Fibroblast of pulmonary artery (primary cell): ENCODE measurements at regions not wholly inside any gene's neighbourhood (a gene's known extent, or its start where the extent isn't known, plus 50 kb on each side); places are given as distances from the start of the nearest gene placed in this dataset.

ENCODE experiments used
- DNase-seq: peaks from one replicate; pipeline ENCODE4 v3.0.0-alpha.2; 2010; ENCODE audit warnings: low read depth
- H3K4me3 ChIP-seq: replicated peaks from 2 replicates; pipeline ENCODE4 v1.5.1; 2011; ENCODE audit warnings: low read depth, mild to moderate bottlenecking, control low read depth, low read length, moderate library complexity
- TF ChIP-seq, protein P1 (sequence below): IDR thresholded peaks from 2 replicates; pipeline ENCODE4 v1.5.1; 2011; ENCODE audit warnings: mild to moderate bottlenecking, control low read depth, low read length, inconsistent platforms; ENCODE audit errors: missing control alignments

DNA sequence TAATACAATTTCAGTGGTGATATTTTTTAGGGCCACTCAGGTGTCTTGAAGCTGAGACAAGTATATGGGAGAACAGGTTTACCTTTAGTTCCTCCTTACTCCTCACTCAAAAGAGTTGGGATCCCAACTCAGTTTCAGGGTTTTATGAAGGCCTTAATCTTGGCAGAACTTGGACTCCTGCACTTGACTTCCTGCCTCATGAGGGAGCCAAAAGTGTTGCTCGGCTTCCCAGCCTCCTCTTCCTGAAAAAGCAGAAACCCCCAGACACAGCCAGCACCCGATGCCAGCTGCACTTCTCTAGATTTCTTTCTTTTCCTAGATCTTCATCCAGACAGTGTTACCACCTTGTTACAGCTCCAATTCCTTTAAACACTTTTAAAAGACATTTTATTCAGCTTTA, 70.8 kb upstream of the TMPRSS2 start:
- TF ChIP-seq, protein P1, sequence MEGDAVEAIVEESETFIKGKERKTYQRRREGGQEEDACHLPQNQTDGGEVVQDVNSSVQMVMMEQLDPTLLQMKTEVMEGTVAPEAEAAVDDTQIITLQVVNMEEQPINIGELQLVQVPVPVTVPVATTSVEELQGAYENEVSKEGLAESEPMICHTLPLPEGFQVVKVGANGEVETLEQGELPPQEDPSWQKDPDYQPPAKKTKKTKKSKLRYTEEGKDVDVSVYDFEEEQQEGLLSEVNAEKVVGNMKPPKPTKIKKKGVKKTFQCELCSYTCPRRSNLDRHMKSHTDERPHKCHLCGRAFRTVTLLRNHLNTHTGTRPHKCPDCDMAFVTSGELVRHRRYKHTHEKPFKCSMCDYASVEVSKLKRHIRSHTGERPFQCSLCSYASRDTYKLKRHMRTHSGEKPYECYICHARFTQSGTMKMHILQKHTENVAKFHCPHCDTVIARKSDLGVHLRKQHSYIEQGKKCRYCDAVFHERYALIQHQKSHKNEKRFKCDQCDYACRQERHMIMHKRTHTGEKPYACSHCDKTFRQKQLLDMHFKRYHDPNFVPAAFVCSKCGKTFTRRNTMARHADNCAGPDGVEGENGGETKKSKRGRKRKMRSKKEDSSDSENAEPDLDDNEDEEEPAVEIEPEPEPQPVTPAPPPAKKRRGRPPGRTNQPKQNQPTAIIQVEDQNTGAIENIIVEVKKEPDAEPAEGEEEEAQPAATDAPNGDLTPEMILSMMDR, result no peak
- DNase-seq, result no peak
- H3K4me3 ChIP-seq, result no peak overlapping the region

DNA sequence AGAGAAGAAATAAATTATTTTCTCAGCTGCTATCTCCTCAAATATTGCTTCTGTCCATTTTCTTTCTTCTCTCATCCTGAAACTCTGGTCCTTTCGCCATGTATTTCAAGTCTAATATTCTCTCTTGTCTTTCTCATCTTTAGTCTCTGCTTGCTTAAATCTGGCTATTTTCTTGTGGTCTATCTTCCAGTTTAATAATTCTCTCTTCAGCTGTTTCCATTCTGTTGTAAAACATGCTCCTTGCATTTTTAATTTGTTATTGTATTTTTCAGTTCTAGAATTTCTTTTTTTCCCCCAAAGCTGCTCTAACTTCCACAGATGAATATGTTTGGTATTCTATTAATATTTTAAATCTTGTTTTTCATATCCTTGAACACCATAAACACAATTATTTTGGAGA, 70.1 kb upstream of the TMPRSS2 start:
- H3K4me3 ChIP-seq, result no peak overlapping the region
- TF ChIP-seq, protein P1, result no peak
- DNase-seq, result no peak

DNA sequence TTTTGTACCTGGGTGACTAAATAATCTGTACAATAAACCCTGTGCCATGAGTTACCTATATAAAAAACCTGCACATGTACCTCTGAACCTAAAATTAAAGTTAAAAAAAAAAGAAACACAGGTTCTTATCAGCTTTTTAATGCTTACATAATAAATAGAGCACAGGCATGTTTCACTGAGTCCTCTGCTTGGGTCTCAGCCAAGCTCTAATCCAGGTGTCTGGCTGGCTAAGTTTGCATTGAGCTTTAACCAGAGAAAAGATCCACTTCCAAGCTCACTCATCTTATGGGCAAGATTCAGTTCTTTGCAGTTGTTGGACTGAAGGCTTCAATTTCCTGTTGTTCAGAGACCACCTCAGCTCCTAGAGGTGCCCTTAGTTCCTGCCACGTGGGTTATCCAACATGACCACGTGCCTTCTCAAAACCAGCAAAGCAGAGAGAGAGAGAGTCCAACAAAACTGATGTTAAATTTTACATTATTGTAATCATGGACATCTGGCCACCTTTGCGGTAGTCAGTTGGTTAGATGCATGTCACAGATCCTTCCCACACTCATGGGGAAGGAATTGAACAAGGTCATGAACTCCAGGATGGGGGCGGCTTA, 68.2 kb upstream of the TMPRSS2 start:
- TF ChIP-seq, protein P1, result no peak
- no peak for DNase-seq
- no peak overlapping the region for H3K4me3 ChIP-seq

DNA sequence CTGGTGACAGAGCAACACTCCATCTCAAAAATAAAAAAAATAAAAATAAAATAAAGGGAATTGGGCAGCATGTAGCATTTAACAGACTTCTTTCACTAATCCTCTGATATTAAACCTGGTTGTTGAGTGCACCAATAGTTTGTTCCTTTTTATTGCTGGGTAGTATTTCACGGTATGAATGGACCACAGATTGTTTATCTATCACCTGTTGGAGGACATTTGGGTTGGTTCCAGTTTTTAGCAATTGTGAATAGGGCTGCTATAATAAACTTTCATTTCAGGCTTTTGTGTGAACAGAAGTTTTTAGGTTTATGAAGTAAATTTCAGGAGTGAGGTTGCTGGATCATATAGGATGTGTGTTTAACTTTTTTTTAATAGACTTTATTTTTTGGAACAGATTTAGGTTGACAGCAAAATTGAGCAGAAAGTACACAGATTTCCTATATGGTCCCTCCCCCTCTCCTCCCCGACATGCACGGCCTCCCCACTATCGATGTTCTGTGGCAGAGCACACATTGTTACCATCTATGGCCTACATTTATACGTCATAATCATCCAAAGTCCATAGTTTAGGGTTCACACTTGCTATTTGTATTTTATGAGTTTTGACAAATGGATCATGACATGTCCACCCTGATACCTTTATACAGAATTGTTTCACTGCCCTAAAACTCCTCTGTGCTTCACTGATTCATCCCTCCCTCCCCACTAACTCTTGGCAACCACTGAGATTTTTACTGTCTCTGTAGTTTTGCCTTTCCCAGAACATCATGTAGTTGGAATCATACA, 66.1 kb upstream of the TMPRSS2 start:
- H3K4me3 ChIP-seq, result no peak overlapping the region
- TF ChIP-seq, protein P1, result no peak
- DNase-seq, result no peak

DNA sequence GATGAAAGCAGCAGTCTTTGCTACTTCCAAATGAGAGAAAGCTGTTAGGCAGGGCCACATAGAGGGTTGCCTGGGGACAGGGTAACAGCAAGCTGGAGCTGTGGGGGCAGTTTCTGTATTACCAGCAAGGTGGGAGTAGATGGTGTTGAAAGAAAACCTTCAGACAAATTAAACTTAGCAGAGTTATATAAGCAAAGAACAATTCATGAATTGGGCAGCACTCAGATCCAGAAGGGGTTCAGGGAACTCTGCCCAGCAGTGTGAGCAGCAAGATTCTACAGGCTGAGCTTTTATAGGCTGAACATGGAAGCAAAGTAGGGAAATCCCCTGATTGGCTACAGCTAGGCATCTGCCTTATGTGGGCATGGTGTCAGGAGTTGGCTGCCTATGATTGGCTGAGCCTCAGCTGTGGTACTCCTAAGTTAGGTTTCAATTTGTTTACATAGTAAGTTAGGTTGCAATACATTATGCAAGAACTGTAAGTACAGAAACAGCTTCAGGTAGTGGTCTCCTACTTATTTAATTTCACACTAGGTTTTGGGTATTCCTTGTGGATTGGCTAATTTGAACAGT, 64.1 kb upstream of the TMPRSS2 start:
- H3K4me3 ChIP-seq, result no peak overlapping the region
- TF ChIP-seq, protein P1, result no peak
- no peak for DNase-seq

DNA sequence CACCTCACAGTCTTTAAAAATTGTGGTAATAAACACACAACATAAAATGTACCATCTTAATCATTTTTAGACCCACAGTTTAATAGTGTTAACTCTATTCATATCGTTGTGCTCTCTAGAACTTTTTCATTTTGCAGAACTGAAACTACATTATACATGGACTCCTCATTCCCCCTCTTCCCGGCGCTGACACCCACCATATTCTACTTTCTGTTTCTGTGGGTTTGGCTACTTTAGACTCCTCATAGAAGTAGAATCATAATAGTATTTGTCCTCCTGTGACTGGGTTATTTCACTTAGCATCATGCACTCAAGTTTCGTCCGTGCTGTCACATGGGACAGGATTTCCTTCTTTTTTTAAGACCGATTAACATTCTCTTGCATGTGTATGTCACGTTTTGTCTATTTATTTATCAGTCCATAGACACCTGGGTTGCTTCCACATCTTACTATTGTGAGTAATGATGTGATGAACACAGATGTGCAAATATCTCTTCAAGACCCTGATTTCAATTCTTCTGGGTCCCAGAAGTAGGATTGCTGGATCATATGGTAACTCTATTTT, 62.9 kb upstream of the TMPRSS2 start:
- no peak overlapping the region for H3K4me3 ChIP-seq
- DNase-seq, result no peak
- TF ChIP-seq, protein P1, result no peak
